DMS79 treated with DMSO at 0.1 percent for 48 hours (cell line): ENCODE measurements at regions not wholly inside any gene's neighbourhood (a gene's known extent, or its start where the extent isn't known, plus 50 kb on each side); places are given as distances from the start of the nearest gene placed in this dataset.
"Not testable (repeated sequence)": the region's sequence is repeated elsewhere in the genome, so short reads cannot be mapped to it uniquely, and the experiment has no call there.

Experiments used
- DNase-seq: peaks from one replicate; lab custom pipeline; 2025; lab: John Stamatoyannopoulos, UW

- DNase-seq = no peak
Observed at GRCh38 chr10:33955676-33956075, 621.2 kb upstream of the NRP1 start.

DNA sequence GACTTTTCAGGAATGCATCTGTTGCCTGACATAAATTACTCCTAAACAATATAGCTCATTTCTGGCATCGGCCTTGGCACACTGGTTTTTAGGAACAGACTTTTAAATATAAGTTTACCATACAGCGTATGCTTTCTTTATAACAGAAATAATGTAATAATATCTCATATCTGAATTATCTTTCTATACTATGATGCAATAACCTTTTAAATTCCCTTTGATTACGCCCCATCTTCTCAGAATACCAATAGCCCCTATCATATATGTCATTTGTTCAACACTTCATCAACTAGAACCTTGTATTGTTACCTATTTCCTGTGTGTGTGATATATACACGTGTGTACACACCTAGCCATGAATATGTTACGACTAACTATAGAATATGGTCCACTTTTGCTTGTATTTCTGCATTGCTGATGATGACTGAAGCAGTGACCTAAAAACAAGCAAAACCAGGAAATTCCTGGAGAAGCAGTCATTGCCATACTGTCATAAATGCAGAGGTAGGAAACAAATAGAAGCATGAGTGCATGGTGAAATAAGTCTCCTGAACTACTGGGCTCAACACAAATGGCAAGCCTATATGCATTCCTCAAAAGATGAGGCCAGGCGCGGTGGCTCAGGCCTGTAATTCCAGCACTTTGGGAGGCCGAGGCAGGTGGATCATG is 618.4 kb upstream of the NRP1 start:
- DNase-seq = no peak

DNA sequence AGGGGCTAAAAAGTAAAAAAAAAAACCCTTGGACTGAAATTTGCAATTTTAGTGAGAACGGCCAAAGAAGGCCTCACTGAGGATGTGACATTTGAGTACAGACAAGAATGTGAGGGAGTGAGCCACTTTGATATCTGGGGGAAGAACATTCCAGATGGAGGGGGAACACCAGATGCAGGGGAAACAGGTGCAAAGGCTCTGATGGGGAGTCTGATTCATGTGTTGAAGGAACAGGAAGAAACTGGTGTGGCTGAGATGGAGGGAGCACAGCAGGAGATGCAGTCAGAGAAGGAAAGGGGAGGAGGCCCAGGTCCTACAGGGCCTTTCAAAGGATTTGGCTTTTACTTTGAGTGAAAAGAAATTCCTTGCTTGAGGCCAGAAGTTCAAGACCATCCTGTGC is 615.7 kb upstream of the NRP1 start:
- no peak for DNase-seq

DNA sequence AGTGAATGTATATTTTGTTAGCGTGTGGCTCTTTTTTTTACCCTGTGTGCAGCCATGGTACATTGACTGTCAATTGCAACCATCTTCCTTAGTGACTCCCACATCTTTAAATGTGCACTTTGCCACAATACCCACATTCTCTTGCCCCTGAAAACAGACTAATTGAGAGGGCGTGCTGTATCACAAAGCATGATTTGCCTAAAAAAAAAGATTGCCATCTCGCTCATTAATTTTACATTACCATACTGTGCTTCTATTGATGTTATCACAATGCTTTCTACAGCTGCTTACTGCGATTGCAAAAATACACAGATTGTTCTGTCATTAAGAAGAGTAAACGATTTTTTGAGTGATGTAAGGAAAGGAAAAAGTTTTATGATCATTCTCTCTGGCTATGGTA is 613.1 kb upstream of the NRP1 start:
- DNase-seq = no peak

DNA sequence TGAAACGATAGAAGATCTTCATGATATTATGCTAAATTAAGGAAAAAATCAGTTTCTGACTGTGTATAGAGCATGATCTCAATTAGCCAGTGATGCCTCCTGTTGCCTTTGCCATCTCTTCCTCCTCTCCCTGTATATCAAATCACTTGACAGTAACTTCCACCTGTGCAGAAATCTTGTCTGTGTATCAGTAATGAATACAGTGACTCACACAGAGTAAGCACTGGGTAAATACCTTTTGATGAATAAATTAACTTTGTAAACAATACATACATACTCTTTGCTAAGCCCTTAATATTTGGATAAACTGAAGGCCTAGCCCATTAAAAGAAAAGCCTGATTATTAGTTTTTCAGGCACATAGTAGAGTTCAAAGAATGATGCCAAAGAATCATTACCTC is 610.6 kb upstream of the NRP1 start:
- DNase-seq = no peak

- DNase-seq = no peak
Observed at GRCh38 chr10:33942508-33942907, 608.0 kb upstream of the NRP1 start.

GRCh38 chr10:33939892-33940291 is 605.4 kb upstream of the NRP1 start:
- no peak for DNase-seq

DNA sequence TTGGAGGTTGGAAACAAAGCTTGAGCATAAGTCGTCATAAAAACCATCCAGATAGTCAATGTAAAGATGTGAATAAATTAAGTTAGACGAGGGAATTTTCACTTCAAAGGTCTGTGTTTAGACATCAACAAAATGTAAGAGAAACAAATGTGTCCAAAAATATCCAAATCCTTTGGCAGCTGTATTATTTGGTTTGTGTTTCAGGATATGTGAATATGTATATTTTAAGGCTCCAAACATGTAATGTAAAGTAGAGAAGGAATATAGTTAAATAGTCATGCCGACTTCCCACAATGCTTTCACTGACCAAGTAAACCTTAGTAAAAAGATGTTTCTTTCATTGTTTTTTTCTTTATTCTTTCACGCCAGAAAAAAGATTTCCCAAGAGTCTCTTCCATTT is 604.9 kb upstream of the NRP1 start:
- no peak for DNase-seq

GRCh38 chr10:33938001-33938400 is 603.5 kb upstream of the NRP1 start:
- no peak for DNase-seq

DNA sequence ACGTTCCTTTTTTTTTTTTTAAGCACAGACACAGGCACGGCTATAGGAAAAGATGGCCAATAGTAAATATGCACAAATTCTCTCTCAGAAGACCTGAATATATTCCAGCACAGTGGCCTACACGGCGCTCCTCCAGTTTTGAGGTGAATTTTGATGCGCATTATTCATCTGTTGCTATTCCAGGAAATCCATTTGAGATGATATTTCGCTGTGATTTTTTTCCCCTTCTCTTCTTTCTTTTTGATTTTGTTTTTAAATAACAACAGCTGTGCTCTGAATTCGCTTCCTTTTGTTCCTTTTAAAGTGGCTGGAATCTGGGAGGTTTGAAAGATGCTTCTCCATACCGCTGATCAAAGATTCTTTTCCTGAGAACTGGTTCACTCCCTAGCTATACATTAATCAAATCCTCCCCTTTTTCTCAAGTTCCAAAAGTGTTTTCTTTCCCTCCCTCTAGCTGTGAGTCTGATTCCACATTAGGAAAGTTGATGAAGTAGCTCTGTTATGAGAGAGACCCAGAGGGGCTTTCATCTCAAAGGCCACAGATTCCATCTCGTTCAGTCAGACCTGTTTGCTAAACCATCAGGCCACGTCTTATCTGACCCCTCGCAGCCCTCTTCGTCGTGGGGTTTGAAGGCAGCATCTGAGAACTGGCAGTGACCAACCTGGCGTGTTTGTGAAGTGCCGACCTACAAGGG is 602.7 kb upstream of the NRP1 start:
- DNase-seq = no peak

- no peak for DNase-seq
Observed at GRCh38 chr10:33935350-33935749, 600.9 kb upstream of the NRP1 start.

DNA sequence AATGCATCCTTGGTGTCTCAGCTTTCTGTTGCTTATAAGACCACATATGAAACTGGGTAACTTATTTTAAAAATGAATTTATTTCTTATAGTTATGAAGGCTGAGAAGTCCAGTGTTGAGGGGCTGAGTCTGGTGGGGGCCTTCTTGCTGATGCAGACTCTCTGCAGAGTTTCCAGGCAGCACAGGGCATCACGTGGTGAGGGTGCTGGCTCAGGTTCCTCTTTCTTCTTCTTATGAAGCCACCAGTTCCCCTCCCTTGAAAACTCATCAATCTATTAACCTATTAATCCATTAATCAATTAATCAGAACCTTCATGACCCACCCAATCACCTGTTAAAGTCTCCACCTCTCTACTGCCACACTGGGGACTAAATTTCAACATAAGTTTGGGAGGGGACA is 595.6 kb upstream of the NRP1 start:
- DNase-seq = no peak

- DNase-seq = no peak
Observed at GRCh38 chr10:33927347-33927746, 592.9 kb upstream of the NRP1 start.

DNA sequence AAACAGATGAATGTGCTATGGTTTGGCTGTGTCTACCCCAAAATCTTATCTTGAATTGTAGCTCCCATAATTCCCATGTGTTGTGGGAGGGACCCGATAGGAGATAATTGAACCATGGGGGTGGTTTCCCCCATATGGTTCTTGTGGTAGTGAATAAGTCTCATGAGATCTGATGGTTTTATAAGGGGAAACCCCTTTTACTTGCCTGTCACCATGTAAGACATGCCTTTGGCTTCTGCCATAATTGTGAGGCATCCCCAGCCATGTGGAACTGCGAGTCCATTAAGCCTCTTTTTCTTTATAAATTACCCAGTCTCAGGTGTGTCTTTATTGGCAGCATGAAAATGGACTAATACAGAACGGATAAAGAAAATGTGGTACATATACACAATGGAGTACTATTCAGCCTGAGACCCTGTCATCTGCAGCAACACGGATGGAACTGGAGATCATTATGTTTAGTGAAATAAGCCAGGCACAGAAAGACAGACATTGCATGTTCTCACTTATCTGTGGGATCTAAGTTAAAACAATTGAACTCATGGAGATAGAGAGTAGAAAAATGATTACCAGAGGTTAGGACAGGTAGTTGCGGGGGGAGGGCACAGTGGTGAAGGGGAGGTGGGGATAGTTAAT is 587.6 kb upstream of the NRP1 start:
- no peak for DNase-seq

GRCh38 chr10:33920351-33920750 is 585.9 kb upstream of the NRP1 start:
- DNase-seq = no peak

DNA sequence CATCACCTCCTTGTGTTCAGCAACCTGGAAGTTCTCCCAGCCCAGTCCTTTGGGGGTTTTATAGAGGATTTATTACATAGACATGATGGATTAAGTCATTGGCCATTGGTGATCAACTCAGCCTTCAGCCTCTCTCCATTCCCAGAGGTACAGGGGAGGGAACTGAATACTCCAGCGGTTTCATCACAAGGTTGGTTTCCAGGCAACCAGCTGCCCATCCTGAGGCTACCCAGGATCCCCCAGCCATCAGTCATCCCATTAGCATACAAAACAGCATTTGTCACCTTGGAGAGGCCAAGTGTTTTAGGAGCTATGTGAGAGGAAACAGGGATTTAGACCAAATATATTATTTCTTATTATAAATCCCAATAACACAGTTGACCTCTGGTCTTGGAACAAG is 584.8 kb upstream of the NRP1 start:
- DNase-seq = no peak

GRCh38 chr10:33917069-33917780 is 582.8 kb upstream of the NRP1 start:
- DNase-seq = no peak

- no peak for DNase-seq
Observed at GRCh38 chr10:33914746-33915145, 580.3 kb upstream of the NRP1 start.

DNA sequence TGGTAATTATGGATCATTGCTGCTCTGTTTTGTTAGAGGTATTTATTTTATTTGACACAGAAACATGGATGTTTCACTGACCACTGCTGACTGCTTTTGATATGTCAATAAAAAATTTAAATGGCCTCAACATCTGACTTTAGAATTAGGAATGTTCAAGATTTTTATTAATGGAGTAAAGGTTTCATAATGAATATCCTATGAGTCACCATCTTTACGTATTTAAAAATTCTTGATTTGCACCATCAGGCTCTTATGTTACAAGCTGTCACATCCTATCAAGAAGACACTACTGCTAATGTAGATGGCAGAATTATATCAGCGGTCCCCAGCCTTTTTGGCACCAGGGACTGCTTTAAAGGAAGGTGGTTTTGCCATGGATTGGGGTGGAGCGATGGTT is 578.7 kb upstream of the NRP1 start:
- no peak for DNase-seq

DNA sequence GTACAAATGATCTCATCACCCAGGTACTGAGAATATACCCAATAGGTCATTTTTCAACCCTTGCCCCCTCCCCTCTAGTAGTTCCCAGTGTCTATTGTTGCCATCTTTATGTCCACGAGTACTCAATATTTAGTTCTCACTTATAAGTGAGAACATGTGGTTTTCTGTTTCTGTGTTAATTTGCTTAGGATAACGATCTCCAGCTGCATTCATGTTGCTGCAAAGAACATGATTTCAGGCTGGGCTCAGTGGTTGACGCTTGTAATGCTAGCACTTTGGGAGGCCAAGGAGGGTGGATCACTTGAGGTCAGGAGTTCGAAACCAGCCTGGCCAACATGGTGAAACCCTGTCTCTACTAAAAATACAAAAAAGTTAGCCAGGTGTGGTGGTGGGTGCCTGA is 575.0 kb upstream of the NRP1 start:
- not testable (repeated sequence) for DNase-seq

GRCh38 chr10:33901166-33901565 is 566.7 kb upstream of the NRP1 start:
- no peak for DNase-seq

GRCh38 chr10:33900596-33900995 is 566.1 kb upstream of the NRP1 start:
- no peak for DNase-seq
